OCI-LY7 (cell line): ENCODE measurements at regions not wholly inside any gene's neighbourhood (a gene's known extent, or its start where the extent isn't known, plus 50 kb on each side); places are given as distances from the start of the nearest gene placed in this dataset.

Experiments used
- CTCF ChIP-seq: fragments of 200-600 bp; sonication (generic); conservative IDR thresholded peaks from 2 replicates; pipeline ENCODE4 v1.5.1; 2014; ENCODE audit warnings: mild to moderate bottlenecking, antibody characterized with exemption, low read length, moderate library complexity, mixed read lengths
- EZH2phosphoT487 ChIP-seq: fragments of 200-600 bp; sonication (generic); IDR thresholded peaks from 2 replicates; pipeline ENCODE4 v1.6.1; 2018; ENCODE audit warnings: low read depth, borderline replicate concordance, mild to moderate bottlenecking, mixed run types, antibody characterized with exemption, low read length, moderate library complexity, mixed read lengths

GRCh38 chr6:51432481-51432880 lies 613.8 kb downstream of the TFAP2B start:
- TF ChIP-seq CTCF, result no peak
- TF ChIP-seq EZH2phosphoT487, result no peak
